ENCODE measurements at regions not wholly inside any gene's neighbourhood (a gene's known extent, or its start where the extent isn't known, plus 50 kb on each side); places are given as distances from the start of the nearest gene placed in this dataset.

- no peak for TF ChIP-seq CTCF (IDR thresholded peaks at IDR 0.05 in 8 of 11, conservative IDR thresholded peaks at IDR 0.05 in 3 of 11)
- no peak for TF ChIP-seq POLR2A (IDR thresholded peaks at IDR 0.05)
Observed at GRCh38 chr4:188612659-188613058, 473.4 kb downstream of the TRIML1 start.

Measured in spleen (tissue), 7 donors.